ENCODE measurements at regions not wholly inside any gene's neighbourhood (a gene's known extent, or its start where the extent isn't known, plus 50 kb on each side); places are given as distances from the start of the nearest gene placed in this dataset.

- no peak for DNase-seq (ENCODE audit: low spot score)
These were observed 587.4 kb upstream of the MDFIC2 start for GRCh38 chr3:70899816-70900215.

GRCh38 chr3:70890020-70890394 is 577.6 kb upstream of the MDFIC2 start:
- DNase-seq (ENCODE audit: low spot score) = no peak

- DNase-seq (ENCODE audit: low spot score) = no peak
These were observed 577.0 kb upstream of the MDFIC2 start for GRCh38 chr3:70889162-70890019.

GRCh38 chr3:70885636-70886035 is 573.2 kb upstream of the MDFIC2 start:
- no peak for DNase-seq (ENCODE audit: low spot score)

GRCh38 chr3:70882104-70882503 is 569.7 kb upstream of the MDFIC2 start:
- no peak for DNase-seq (ENCODE audit: low spot score)

GRCh38 chr3:70880421-70880820 is 568.0 kb upstream of the MDFIC2 start:
- no peak for DNase-seq (ENCODE audit: low spot score)

- no peak for DNase-seq (ENCODE audit: low spot score)
These were observed 563.7 kb upstream of the MDFIC2 start for GRCh38 chr3:70876154-70876553.

GRCh38 chr3:70874196-70874595 is 561.8 kb upstream of the MDFIC2 start:
- DNase-seq (ENCODE audit: low spot score) = no peak

GRCh38 chr3:70873686-70874085 is 561.2 kb upstream of the MDFIC2 start:
- DNase-seq (ENCODE audit: low spot score) = no peak

GRCh38 chr3:70871909-70872656 is 559.6 kb upstream of the MDFIC2 start:
- no peak for DNase-seq (ENCODE audit: low spot score)

- DNase-seq (ENCODE audit: low spot score) = no peak
These were observed 558.1 kb upstream of the MDFIC2 start for GRCh38 chr3:70870576-70870975.

- no peak for DNase-seq (ENCODE audit: low spot score)
These were observed 556.1 kb upstream of the MDFIC2 start for GRCh38 chr3:70868561-70868960.

GRCh38 chr3:70863049-70863448 is 550.6 kb upstream of the MDFIC2 start:
- no peak for DNase-seq (ENCODE audit: low spot score)

GRCh38 chr3:70861855-70862254 is 549.4 kb upstream of the MDFIC2 start:
- no peak for DNase-seq (ENCODE audit: low spot score)

GRCh38 chr3:70861234-70861633 is 548.8 kb upstream of the MDFIC2 start:
- no peak for DNase-seq (ENCODE audit: low spot score)

- DNase-seq (ENCODE audit: low spot score) = no peak
These were observed 545.5 kb upstream of the MDFIC2 start for GRCh38 chr3:70857916-70858315.

- no peak for DNase-seq (ENCODE audit: low spot score)
These were observed 544.1 kb upstream of the MDFIC2 start for GRCh38 chr3:70856414-70857162.

GRCh38 chr3:70855149-70855548 is 542.7 kb upstream of the MDFIC2 start:
- no peak for DNase-seq (ENCODE audit: low spot score)

GRCh38 chr3:70854108-70854507 is 541.7 kb upstream of the MDFIC2 start:
- DNase-seq (ENCODE audit: low spot score) = no peak

GRCh38 chr3:70853161-70853944 is 540.9 kb upstream of the MDFIC2 start:
- no peak for DNase-seq (ENCODE audit: low spot score)

- DNase-seq (ENCODE audit: low spot score) = no peak
These were observed 537.7 kb upstream of the MDFIC2 start for GRCh38 chr3:70849911-70850699.
